A549 (cell line): ENCODE measurements at regions not wholly inside any gene's neighbourhood (a gene's known extent, or its start where the extent isn't known, plus 50 kb on each side); places are given as distances from the start of the nearest gene placed in this dataset.

ENCODE experiments used
- JUN ChIP-seq, 2 experiments: fragments of >200 bp; sonication (Bioruptor Twin); formaldehyde crosslinking; IDR thresholded peaks; 2 replicates in 1 of 2; 3 replicates in 1 of 2; pipeline ENCODE4 v1.6.1; 2016 to 2017
- NFE2L2 ChIP-seq: fragments of 150-350 bp; conservative IDR thresholded peaks from 2 replicates; pipeline ENCODE4 v1.6.1; 2014; ENCODE audit warnings: low read length

- TF ChIP-seq JUN (IDR thresholded peaks at IDR 0.05) (no peak), NFE2L2 (no peak)
Observed at GRCh38 chr2:19299032-19299431, 59.4 kb downstream of the OSR1 start.
